ENCODE measurements at regions not wholly inside any gene's neighbourhood (a gene's known extent, or its start where the extent isn't known, plus 50 kb on each side); places are given as distances from the start of the nearest gene placed in this dataset.
"Not testable (repeated sequence)": the region's sequence is repeated elsewhere in the genome, so short reads cannot be mapped to it uniquely, and the experiment has no call there.

GRCh38 chr3:194893121-194893987 lies 207.7 kb downstream of the FAM43A start:
- DNase-seq (ENCODE audit: low spot score), result no peak
- intact Hi-C loops (cut with DNase I), result no loop called here

- no peak for DNase-seq (ENCODE audit: low spot score)
- intact Hi-C loops (cut with DNase I), result no loop called here
These were observed 208.9 kb downstream of the FAM43A start for GRCh38 chr3:194894538-194894937.

GRCh38 chr3:194900854-194901522 lies 215.3 kb downstream of the FAM43A start:
- no peak for DNase-seq (ENCODE audit: low spot score)
- intact Hi-C loops (cut with DNase I), result no loop called here

- intact Hi-C loops (cut with DNase I); DNase-seq (ENCODE audit: low spot score): not testable (repeated sequence)
These were observed 217.8 kb downstream of the FAM43A start for GRCh38 chr3:194903447-194903846.

- intact Hi-C loops (cut with DNase I); DNase-seq (ENCODE audit: low spot score): not testable (repeated sequence)
These were observed 219.3 kb downstream of the FAM43A start for GRCh38 chr3:194904999-194905398.

- intact Hi-C loops (cut with DNase I), result no loop called here
- DNase-seq (ENCODE audit: low spot score), result no peak
These were observed 220.0 kb downstream of the FAM43A start for GRCh38 chr3:194905696-194906095.

- intact Hi-C loops (cut with DNase I), result no loop called here
- DNase-seq (ENCODE audit: low spot score), result no peak
These were observed 220.5 kb downstream of the FAM43A start for GRCh38 chr3:194906229-194906629.

- no peak for DNase-seq (ENCODE audit: low spot score)
- intact Hi-C loops (cut with DNase I), result no loop called here
These were observed 221.4 kb downstream of the FAM43A start for GRCh38 chr3:194906970-194907629.

GRCh38 chr3:194907811-194908210 lies 222.1 kb downstream of the FAM43A start:
- no peak for DNase-seq (ENCODE audit: low spot score)
- intact Hi-C loops (cut with DNase I), result no loop called here

GRCh38 chr3:194908496-194908895 lies 222.8 kb downstream of the FAM43A start:
- intact Hi-C loops (cut with DNase I), result no loop called here
- DNase-seq (ENCODE audit: low spot score), result no peak

- intact Hi-C loops (cut with DNase I), result no loop called here
- DNase-seq (ENCODE audit: low spot score), result no peak
These were observed 223.3 kb downstream of the FAM43A start for GRCh38 chr3:194908972-194909371.

GRCh38 chr3:194910414-194910984 lies 224.8 kb downstream of the FAM43A start:
- intact Hi-C loops (cut with DNase I), result no loop called here
- no peak for DNase-seq (ENCODE audit: low spot score)

GRCh38 chr3:194913316-194913715 lies 227.6 kb downstream of the FAM43A start:
- intact Hi-C loops (cut with DNase I), result no loop called here
- DNase-seq (ENCODE audit: low spot score), result no peak

GRCh38 chr3:194924889-194925288 lies 239.2 kb downstream of the FAM43A start:
- intact Hi-C loops (cut with DNase I); DNase-seq (ENCODE audit: low spot score): not testable (repeated sequence)

- intact Hi-C loops (cut with DNase I), result no loop called here
- DNase-seq (ENCODE audit: low spot score), result no peak
These were observed 239.9 kb downstream of the FAM43A start for GRCh38 chr3:194925614-194926013.

- DNase-seq (ENCODE audit: low spot score), result no peak
- intact Hi-C loops (cut with DNase I), result loop anchor here (2.0 kb wide), 1 partner anchor 241 kb away; no protein-coding TSS in a partner anchor
These were observed 242.5 kb downstream of the FAM43A start for GRCh38 chr3:194928227-194928626.

GRCh38 chr3:194928831-194929577 lies 243.3 kb downstream of the FAM43A start:
- intact Hi-C loops (cut with DNase I), result loop anchor here (2.0 kb wide), 1 partner anchor 242 kb away; no protein-coding TSS in a partner anchor

GRCh38 chr3:194929578-194929960 lies 243.9 kb downstream of the FAM43A start:
- no peak for DNase-seq (ENCODE audit: low spot score)
- intact Hi-C loops (cut with DNase I), result loop anchor here (2.0 kb wide), 1 partner anchor 243 kb away; no protein-coding TSS in a partner anchor

More at GRCh38 chr3:194928831-194929577, 243.3 kb downstream of the FAM43A start:
- no peak for DNase-seq (ENCODE audit: low spot score)
